ENCODE measurements at regions not wholly inside any gene's neighbourhood (a gene's known extent, or its start where the extent isn't known, plus 50 kb on each side); places are given as distances from the start of the nearest gene placed in this dataset.

DNA sequence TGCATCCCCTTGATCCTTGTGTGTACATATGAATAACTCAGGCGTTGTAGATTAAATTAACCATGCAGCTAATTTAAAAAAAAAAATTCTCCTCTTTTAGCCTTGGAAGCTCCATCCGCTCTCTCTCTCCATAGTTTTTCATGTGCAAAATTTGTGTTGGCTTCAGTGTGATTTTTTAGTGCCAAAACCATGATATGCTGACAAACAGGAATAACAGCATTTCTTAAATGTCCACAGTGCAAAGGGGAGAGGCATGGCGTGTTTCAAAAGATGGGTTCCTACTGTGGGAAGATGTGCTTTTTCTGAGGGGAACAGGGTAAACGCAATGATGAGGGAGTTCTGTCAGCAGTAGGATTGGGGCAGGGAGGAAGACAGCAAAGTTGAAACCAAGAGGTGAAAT, 247.0 kb downstream of the ICOS start:
- no peaks in the 10 kb centered on the region for H3K36me3 Mint-ChIP-seq (ENCODE audit: low read depth)
- ATAC-seq (replicated peaks) = no peak
- no peak overlapping the region for H3K27ac Mint-ChIP-seq
- H3K27me3 Mint-ChIP-seq = peaks cover 1% of the 10 kb centered on the region
- no peaks in the 10 kb centered on the region for H3K9me3 Mint-ChIP-seq
- H3K4me3 Mint-ChIP-seq = no peak overlapping the region
- H3K4me1 Mint-ChIP-seq = peaks cover 5% of the 10 kb centered on the region

DNA sequence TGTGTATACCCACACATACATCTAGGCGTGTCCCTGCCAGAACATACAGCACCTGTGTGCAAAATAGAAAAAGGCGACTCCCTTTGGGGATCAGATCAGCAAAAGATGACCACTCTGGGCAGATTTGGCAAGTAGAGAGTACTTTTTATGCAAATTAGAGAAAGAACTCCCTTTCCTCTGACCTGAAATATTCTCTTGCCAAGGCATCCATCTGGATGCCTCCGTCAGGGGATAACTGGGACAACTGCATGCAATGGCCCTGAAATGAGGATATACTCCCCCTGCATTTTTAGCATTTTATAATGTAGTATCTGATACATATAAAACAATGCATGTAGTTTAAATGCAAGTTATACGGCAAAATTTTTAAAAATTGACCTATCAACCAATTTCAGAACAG, 247.7 kb downstream of the ICOS start:
- H3K9me3 Mint-ChIP-seq = no peaks in the 10 kb centered on the region
- H3K27me3 Mint-ChIP-seq = no peaks in the 10 kb centered on the region
- no peak overlapping the region for H3K27ac Mint-ChIP-seq
- H3K36me3 Mint-ChIP-seq (ENCODE audit: low read depth) = no peaks in the 10 kb centered on the region
- no peak for ATAC-seq (replicated peaks)
- H3K4me1 Mint-ChIP-seq = peaks cover 5% of the 10 kb centered on the region
- no peak overlapping the region for H3K4me3 Mint-ChIP-seq

DNA sequence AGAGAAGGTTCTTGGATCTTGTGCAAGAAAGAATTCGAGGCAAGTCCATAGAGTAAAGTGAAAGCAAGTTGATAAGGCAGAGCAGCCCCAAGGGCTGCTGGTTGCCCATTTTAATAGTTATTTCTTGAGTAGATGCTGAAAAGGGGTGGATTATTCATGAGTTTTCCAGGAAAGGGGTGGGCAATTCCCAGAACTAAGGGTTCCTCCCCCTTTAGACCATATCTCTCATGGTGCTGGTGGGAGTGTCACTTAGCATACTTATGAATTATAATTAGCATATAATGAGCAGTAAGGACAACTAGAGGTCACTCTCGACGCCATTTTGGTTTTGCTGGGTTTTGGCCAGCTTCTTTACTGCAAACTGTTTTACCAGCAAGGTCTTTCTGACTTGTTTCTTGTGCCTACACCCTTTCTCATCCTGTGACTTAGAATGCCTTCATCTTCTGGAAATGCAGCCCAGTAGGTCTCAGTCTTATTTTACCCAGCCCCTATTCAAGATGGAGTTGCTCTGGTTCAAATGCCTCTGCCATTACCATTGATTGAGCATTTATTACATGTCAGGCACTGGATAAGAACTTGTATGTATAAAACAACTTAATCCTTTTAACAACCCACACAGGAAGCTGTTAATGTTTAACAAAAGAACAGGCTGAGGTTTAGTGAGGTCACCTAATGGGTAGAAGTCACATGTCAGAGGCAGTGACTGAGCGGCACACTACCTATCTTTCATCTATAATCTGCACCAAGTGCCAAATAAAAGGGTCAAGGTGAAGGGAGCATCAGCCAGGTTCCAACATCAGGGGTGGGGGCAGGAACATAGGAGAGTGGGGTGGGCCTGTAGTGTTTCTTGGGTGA, 250.9 kb downstream of the ICOS start:
- Mint-ChIP-seq H3K4me3 (no peak overlapping the region), H3K27ac (no peak overlapping the region), H3K36me3 (ENCODE audit: low read depth) (no peaks in the 10 kb centered on the region), H3K27me3 (no peaks in the 10 kb centered on the region), H3K9me3 (no peaks in the 10 kb centered on the region), H3K4me1 (peaks cover 5% of the 10 kb centered on the region)
- ATAC-seq (replicated peaks) = no peak

DNA sequence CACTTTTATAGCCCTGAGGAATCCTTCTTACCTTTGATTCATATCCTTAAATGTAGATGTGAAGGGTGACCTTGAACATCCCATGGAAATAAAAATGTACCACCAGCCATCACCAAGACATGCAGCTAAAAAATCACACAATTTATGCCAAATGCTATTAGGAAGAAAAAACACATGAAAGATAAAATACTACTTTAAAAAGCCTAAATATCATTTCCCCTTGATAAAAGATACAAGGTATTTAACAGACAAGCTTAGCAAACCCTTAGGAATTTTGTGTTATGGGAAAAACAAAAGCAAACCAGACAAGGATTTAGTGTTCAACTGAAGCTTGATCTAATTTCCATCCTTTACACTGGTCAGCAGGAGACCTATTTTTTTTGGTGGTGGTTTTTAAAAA, 255.0 kb downstream of the ICOS start:
- Mint-ChIP-seq H3K9me3 (no peaks in the 10 kb centered on the region), H3K4me3 (no peak overlapping the region)

DNA sequence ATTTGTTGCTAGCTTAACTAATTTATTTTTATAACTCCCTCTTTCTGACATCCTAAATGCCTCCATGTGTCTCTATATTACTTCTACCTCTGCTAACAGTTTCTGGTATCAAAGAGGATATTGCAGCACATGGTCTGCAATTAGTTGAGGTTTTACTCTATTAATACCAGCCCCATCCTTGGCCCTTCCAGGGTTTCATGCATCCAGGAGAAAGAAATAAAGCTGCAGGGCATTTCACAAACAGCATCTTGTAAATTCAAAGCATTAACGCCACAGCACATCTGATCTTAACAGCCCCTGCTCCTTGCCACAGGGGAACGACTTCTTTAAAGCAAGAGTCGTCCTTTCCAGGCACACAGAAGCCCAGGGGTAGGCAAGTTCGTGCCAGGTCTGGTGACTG, 258.9 kb downstream of the ICOS start:
- ATAC-seq (replicated peaks) = no peak
- Mint-ChIP-seq H3K4me3 (no peak overlapping the region), H3K4me1 (no peaks in the 10 kb centered on the region)

More for the DNA sequence above, 255.0 kb downstream of the ICOS start:
- H3K4me1 Mint-ChIP-seq = peaks cover 5% of the 10 kb centered on the region
- peaks cover 12% of the 10 kb centered on the region for H3K27me3 Mint-ChIP-seq
- no peak for ATAC-seq (replicated peaks)
- no peaks in the 10 kb centered on the region for H3K36me3 Mint-ChIP-seq (ENCODE audit: low read depth)
- H3K27ac Mint-ChIP-seq = no peak overlapping the region

DNA sequence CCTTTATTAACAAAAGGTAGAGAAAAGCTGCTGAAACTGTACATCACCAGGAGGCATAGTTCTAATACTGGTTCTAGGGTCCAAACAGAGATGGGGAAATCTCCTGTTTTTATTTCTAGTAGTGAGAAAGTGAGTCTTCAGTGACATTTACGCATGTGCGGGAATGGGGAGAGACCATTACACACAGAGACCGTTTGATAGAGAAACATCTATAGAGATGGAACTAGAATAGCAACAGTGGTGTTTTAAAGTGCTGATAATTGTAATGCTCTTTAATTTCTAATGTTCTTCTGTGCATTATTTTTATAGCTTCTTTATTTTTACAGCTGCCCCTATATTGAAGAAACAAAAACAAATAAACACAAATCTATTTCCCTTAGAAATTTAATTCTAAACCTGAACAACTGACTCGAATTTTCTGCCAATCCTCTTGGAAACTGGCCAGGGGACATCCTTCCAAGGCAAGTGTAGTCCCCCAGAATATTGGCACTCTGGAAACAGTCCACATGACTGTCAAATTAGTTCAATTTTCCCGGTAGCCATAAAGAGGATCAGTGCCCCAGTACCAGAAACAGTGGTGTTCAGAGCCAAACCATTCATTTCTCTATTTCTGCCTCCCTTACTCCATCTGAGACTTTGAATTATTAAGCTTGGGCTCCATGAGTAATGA, 260.9 kb downstream of the ICOS start:
- no peak for ATAC-seq (replicated peaks)
- H3K27ac Mint-ChIP-seq = no peak overlapping the region
- H3K36me3 Mint-ChIP-seq (ENCODE audit: low read depth) = no peaks in the 10 kb centered on the region
- H3K27me3 Mint-ChIP-seq = peaks cover 22% of the 10 kb centered on the region
- H3K4me1 Mint-ChIP-seq = no peaks in the 10 kb centered on the region
- H3K9me3 Mint-ChIP-seq = no peaks in the 10 kb centered on the region
- H3K4me3 Mint-ChIP-seq = no peak overlapping the region

More for the DNA sequence above, 258.9 kb downstream of the ICOS start:
- Mint-ChIP-seq H3K27me3 (peaks cover 18% of the 10 kb centered on the region), H3K9me3 (no peaks in the 10 kb centered on the region), H3K27ac (no peak overlapping the region), H3K36me3 (ENCODE audit: low read depth) (no peaks in the 10 kb centered on the region)

DNA sequence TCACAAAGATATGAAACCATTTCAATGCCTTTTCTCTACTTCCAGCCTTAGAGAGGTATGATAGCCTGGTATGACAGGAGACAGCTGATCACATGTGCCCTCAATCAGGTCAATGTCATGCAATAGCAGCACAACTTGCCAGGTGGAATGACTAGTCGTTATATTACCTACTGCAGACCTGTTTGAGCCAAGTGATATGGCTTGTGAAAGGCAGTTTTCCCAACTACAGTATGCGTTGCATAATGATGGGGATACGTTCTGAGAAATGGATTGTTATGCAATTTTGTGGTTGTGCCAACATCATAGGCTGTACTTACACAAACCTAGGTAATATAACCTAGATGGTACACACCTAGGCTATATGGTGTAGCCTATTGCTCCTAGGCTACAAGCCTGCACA, 262.8 kb downstream of the ICOS start:
- ATAC-seq (replicated peaks) = no peak
- peaks cover 22% of the 10 kb centered on the region for H3K27me3 Mint-ChIP-seq
- H3K36me3 Mint-ChIP-seq (ENCODE audit: low read depth) = no peaks in the 10 kb centered on the region
- no peaks in the 10 kb centered on the region for H3K4me1 Mint-ChIP-seq
- no peak overlapping the region for H3K27ac Mint-ChIP-seq
- no peak overlapping the region for H3K4me3 Mint-ChIP-seq
- no peaks in the 10 kb centered on the region for H3K9me3 Mint-ChIP-seq

DNA sequence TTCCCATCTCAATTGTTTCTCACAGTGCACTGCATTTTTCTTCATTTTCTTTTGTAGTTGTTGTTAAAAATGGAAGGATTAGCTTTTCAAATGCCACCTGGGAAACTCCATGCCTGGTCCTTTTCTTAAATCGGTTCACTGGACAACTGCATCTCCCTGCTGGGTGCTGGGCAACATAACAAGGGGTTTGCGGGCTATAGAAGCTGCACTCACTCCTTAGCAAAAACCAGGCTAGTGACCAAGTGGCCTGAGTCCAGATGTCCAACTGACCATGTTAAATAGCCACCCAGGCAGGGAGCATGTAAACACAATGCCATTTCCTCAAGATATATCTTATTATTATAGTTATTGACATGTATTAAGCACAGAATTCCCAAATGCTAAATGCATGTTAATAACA, 264.9 kb downstream of the ICOS start:
- Mint-ChIP-seq H3K9me3 (no peaks in the 10 kb centered on the region), H3K4me3 (no peak overlapping the region), H3K27ac (no peak overlapping the region), H3K36me3 (ENCODE audit: low read depth) (no peaks in the 10 kb centered on the region), H3K27me3 (peaks cover 18% of the 10 kb centered on the region), H3K4me1 (no peaks in the 10 kb centered on the region)
- ATAC-seq (replicated peaks) = no peak

DNA sequence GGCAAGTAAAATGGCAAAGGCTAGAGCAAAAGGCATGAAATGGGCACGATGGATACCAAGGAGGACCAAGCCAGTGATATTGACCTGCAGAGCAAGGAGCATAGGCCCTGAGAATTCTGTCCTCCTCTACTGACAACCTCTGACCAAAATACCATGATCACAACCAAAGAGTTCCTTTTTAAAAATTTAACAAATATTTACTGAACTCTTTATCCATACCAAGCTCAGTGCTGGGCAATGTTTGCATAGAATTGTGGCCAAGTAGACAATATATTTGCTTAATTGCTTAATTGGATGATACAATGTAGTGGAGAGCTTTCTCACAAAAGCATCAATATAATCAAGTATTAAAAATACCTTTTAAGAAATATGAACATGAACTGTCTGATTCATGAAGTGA, 265.7 kb downstream of the ICOS start:
- Mint-ChIP-seq H3K9me3 (no peaks in the 10 kb centered on the region), H3K27me3 (peaks cover 18% of the 10 kb centered on the region), H3K4me1 (no peaks in the 10 kb centered on the region), H3K36me3 (ENCODE audit: low read depth) (no peaks in the 10 kb centered on the region), H3K27ac (no peak overlapping the region), H3K4me3 (no peak overlapping the region)
- no peak for ATAC-seq (replicated peaks)

DNA sequence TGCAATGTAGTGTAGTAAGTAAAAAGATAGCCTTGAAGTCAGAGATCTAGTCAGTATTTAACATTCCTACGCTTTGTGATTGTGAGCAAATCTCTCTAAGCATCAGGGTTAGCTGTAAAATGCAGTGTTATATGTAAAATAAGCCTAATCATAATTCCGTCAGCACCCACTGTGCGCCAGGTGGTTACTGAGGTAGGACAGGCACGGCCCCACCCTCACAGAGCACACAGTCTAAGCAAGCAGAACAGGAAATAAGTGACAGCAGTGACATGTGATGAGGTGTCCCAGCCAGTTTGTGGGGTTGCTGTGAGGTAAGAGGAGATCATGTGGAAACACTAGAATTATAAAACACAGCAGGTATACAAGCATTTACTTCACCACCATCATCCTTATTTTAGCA, 267.1 kb downstream of the ICOS start:
- no peak for ATAC-seq (replicated peaks)

DNA sequence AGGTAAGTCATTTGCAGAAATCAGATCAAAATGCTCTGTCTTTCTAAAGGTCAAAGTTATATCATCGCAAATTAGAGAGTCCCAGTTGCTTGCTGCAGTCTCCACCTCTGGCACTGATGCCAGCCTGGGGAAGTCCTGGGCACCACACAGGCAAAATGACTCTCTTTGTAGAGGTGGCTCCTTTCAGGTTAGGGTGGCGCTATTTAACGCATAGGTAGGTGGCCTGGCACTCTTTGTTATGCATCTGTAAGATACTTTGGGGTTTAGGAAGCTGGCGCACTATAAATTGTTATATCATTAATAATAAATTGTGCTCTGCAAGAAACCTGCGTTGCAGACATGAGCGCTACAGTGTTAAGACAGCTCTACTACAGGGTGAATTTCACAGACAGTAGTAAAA, 268.5 kb downstream of the ICOS start:
- no peak for ATAC-seq (replicated peaks)
- H3K4me1 Mint-ChIP-seq = no peaks in the 10 kb centered on the region
- no peak overlapping the region for H3K4me3 Mint-ChIP-seq
- H3K9me3 Mint-ChIP-seq = no peaks in the 10 kb centered on the region
- H3K27me3 Mint-ChIP-seq = peaks cover 13% of the 10 kb centered on the region
- no peaks in the 10 kb centered on the region for H3K36me3 Mint-ChIP-seq (ENCODE audit: low read depth)
- no peak overlapping the region for H3K27ac Mint-ChIP-seq

More for the DNA sequence above, 267.1 kb downstream of the ICOS start:
- Mint-ChIP-seq H3K9me3 (no peaks in the 10 kb centered on the region), H3K27me3 (peaks cover 15% of the 10 kb centered on the region), H3K4me3 (no peak overlapping the region), H3K4me1 (no peaks in the 10 kb centered on the region), H3K27ac (no peak overlapping the region), H3K36me3 (ENCODE audit: low read depth) (no peaks in the 10 kb centered on the region)

DNA sequence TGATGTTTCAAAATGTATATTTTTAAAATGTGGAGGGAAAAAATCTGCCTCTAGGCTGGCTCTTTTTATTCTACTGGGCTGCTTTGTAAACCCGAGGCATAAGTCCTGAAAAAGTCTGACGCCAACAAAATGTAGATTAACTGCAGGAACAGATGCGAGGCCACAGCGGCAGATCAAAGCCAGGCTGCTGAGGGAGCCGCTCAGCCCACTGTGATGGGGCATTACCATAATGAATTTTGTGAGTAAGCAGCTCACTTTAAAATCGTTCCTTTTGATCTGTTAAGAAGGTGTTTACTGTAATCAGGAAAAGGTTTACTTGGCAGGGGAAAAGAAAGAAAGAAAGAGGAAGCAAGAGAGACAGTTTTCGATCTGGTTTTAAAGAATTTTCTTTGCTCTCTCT, 269.0 kb downstream of the ICOS start:
- Mint-ChIP-seq H3K4me3 (no peak overlapping the region), H3K27ac (no peak overlapping the region), H3K27me3 (peaks cover 13% of the 10 kb centered on the region), H3K4me1 (no peaks in the 10 kb centered on the region), H3K36me3 (ENCODE audit: low read depth) (no peaks in the 10 kb centered on the region), H3K9me3 (no peaks in the 10 kb centered on the region)
- no peak for ATAC-seq (replicated peaks)

DNA sequence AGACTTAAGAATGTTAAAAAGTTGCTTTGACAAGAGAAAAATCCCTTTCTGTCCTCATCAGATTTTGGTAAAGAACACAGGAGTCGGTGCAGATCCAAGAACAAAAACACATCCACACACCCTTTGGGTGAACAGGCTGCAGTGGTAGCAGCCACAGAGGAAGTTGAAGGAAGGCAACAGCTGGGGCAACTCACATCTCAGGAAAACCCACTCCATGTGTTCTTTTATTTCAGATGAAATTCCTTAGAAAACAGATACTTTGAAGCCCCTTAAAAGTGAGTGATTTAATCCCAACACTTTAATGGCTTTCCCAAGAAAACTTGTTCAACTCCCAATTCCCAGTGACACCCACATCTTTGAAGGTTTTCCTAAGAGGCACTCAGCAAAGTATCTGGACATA, 271.3 kb downstream of the ICOS start:
- H3K9me3 Mint-ChIP-seq = no peaks in the 10 kb centered on the region
- no peak overlapping the region for H3K4me3 Mint-ChIP-seq
- H3K27ac Mint-ChIP-seq = no peak overlapping the region
- H3K27me3 Mint-ChIP-seq = peaks cover 8% of the 10 kb centered on the region
- no peak for ATAC-seq (replicated peaks)
- no peaks in the 10 kb centered on the region for H3K36me3 Mint-ChIP-seq (ENCODE audit: low read depth)
- no peaks in the 10 kb centered on the region for H3K4me1 Mint-ChIP-seq

DNA sequence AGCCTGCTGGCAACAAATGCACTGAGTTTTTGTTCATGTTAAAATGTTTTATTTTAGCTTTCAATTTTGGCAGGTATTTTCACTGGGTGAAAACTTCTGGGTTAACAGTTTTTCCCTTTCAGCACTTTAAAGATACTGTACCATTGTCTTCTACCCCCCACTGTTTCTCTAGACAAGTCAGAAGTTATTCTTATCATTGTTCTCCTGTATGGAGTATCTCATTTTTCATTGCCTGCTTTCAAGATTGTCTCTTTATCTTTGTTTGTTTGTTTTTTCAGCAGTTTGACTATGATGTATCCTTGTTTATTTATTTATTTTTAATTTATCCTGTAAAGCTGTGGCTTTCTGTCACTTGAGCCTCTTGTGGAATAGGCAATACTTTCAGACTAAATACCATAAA, 277.0 kb downstream of the ICOS start:
- H3K27ac Mint-ChIP-seq = no peak overlapping the region
- H3K4me1 Mint-ChIP-seq = no peaks in the 10 kb centered on the region
- H3K9me3 Mint-ChIP-seq = peaks cover 4% of the 10 kb centered on the region
- ATAC-seq (replicated peaks) = no peak
- H3K4me3 Mint-ChIP-seq = no peak overlapping the region
- no peaks in the 10 kb centered on the region for H3K36me3 Mint-ChIP-seq (ENCODE audit: low read depth)
- peaks cover 8% of the 10 kb centered on the region for H3K27me3 Mint-ChIP-seq

DNA sequence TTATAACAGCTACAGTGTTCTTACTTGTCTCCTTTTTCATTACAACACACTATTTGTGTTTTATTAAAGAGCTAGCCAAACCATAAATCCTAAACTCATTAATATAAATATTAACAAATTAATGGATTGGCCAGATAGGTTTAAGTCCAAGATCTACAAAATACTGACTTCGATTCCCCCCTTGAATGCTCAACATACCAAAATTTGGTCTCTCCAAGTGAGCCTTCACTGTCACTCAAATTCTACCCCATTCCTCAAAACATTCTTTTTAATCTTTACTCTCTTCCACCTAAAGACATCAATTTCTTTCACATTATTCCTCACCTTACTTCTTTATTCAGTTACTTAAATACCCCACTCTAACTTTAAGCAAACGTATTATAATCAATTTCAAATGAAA, 281.5 kb downstream of the ICOS start:
- Mint-ChIP-seq H3K4me3 (no peak overlapping the region), H3K27ac (no peak overlapping the region), H3K36me3 (ENCODE audit: low read depth) (no peaks in the 10 kb centered on the region)

More for the DNA sequence above, 281.5 kb downstream of the ICOS start:
- no peak for ATAC-seq (replicated peaks)
- Mint-ChIP-seq H3K9me3 (peaks cover 4% of the 10 kb centered on the region), H3K27me3 (peaks cover 12% of the 10 kb centered on the region), H3K4me1 (no peaks in the 10 kb centered on the region)

All from activated T-helper 17 cell treated with anti-CD3 and anti-CD28 coated beads, Interleukin-2, amount 50 U/mL, for 72 hours (primary cell).